ENCODE measurements at regions not wholly inside any gene's neighbourhood (a gene's known extent, or its start where the extent isn't known, plus 50 kb on each side); places are given as distances from the start of the nearest gene placed in this dataset.

- peak in 1 of 4 donors; percentile 36 for ATAC-seq
- no peak for TF ChIP-seq CTCF (IDR thresholded peaks at IDR 0.05)
- H3K9me3 ChIP-seq: no peaks in the 10 kb centered on the region
- intact Hi-C loops (cut with DNase I): no loop called here
- H3K27me3 ChIP-seq: no peaks in the 10 kb centered on the region
- DNase-seq: no peak
- no peak for FAIRE-seq
- no peaks in the 10 kb centered on the region for H3K4me1 ChIP-seq
- H3K36me3 ChIP-seq: no peaks in the 10 kb centered on the region
- no peak overlapping the region for H3K27ac ChIP-seq
- H3K4me3 ChIP-seq: no peak overlapping the region
- 97 to 100% methylated on average over 1 of the region's 1 CpG for WGBS, 2 donors
Observed at GRCh38 chr12:69026336-69026735, 93.4 kb upstream of the CPM start.

DNA sequence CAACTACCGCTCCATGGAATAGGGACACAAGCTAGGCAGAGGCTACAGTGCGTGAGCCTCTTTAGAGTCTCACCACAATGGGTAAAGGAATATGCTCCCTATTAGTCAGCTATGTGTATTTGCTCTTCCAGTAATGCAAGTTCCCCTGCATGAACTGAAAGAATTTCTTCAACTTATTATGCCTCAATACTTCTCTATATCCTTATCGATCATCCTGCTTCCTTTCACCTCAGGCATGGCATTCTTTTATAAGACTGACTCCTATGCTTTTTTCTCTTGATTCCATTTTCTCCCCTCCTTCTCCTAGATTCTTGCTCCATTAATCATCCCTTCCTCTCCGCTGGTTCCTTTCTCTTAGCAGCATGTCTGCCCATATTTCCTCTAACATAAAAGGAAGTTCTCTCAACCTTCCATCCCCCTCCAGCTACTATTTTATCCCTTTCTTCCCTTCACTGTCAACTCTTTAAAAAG, 94.5 kb upstream of the CPM start:
- Histone ChIP-seq H3K27me3 (no peaks in the 10 kb centered on the region), H3K4me1 (no peaks in the 10 kb centered on the region), H3K4me3 (no peak overlapping the region), H3K9me3 (no peaks in the 10 kb centered on the region), H3K27ac (no peak overlapping the region), H3K36me3 (no peaks in the 10 kb centered on the region)
- DNase-seq: no peak
- no peak for FAIRE-seq
- no peak for ATAC-seq
- 79 to 88% methylated on average over 4 of the region's 4 CpGs for WGBS, 2 donors
- TF ChIP-seq CTCF (IDR thresholded peaks at IDR 0.05): no peak
- intact Hi-C loops (cut with DNase I): no loop called here

DNA sequence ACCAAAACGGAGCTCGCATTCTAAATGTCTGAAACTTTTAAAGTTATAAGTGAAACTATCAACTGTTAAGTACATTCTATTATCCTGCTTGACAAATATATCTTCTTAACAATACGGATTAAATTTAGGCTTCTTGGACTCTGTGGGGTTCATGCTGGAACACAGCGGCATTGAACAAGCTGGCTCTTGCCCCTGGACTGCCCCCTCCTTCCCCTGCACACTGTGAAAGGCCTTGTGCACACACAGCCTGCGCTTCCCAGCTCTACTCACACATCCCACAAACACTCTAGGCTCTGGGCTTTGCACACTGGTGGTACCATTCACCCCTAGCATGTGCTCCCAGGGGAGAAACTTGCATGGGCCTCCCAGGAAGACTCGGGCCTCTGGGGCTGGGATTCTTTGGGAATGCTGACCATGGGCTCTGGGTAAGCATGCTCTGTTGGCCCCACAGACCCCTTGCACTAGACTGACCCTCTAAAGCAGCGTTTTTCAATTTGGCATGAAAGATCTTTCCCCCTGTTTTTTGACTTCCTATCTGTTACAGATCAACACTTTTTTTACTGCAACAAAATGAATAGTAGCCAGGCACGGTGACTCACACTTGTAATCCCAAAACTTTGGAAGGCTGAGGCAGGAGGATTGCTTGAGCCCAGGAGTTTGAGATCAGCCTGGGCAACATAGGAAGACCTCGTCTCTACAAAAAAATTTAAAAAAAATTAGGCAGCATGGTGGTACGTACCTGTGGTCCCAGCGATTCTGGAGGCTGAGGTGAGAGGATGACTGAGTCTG, 96.2 kb upstream of the CPM start:
- Histone ChIP-seq H3K27ac (no peak overlapping the region), H3K9me3 (no peaks in the 10 kb centered on the region), H3K36me3 (no peaks in the 10 kb centered on the region), H3K4me1 (no peaks in the 10 kb centered on the region), H3K27me3 (no peaks in the 10 kb centered on the region), H3K4me3 (no peak overlapping the region)
- intact Hi-C loops (cut with DNase I): no loop called here
- FAIRE-seq (no peak), DNase-seq (no peak), ATAC-seq (no peak)
- TF ChIP-seq CTCF (IDR thresholded peaks at IDR 0.05): no peak
- WGBS, 2 donors: 80 to 86% methylated on average over 11 of the region's 11 CpGs

DNA sequence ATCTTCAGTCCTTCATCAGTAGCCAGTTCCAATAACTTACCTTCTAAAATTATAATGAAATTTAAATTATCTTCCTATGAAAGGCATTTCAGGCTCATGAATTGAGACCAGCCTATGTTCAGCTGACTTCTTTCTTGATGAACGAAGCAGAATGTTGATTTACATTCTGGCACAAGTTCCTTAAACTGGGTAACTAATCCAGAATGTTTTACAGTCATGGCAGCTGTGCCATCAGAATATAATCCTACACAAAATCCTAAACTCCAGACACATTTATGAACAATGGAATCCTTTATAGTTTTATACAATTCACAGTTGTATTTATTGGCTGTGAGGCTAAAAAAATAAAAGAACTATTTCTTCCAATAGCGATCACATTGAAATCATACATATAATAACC, 97.3 kb upstream of the CPM start:
- DNase-seq (no peak), ATAC-seq (no peak)

More for the DNA sequence above, 97.3 kb upstream of the CPM start:
- 83% methylated on average over 2 of the region's 2 CpGs for WGBS, 2 donors
- intact Hi-C loops (cut with DNase I): no loop called here
- no peak for FAIRE-seq
- no peaks in the 10 kb centered on the region for H3K27me3 ChIP-seq
- H3K36me3 ChIP-seq: no peaks in the 10 kb centered on the region
- no peak overlapping the region for H3K4me3 ChIP-seq
- no peaks in the 10 kb centered on the region for H3K9me3 ChIP-seq
- no peak overlapping the region for H3K27ac ChIP-seq
- no peak for TF ChIP-seq CTCF (IDR thresholded peaks at IDR 0.05)
- no peaks in the 10 kb centered on the region for H3K4me1 ChIP-seq

All from pancreas (tissue), 10 donors.